Keratinocyte (primary cell): ENCODE measurements at regions not wholly inside any gene's neighbourhood (a gene's known extent, or its start where the extent isn't known, plus 50 kb on each side); places are given as distances from the start of the nearest gene placed in this dataset.

Experiments
- DNase-seq: peaks from one replicate; pipeline ENCODE4 v3.0.0-alpha.2; 2011; ENCODE audit warnings: low read depth, missing footprints, low spot score
- FAIRE-seq: peaks from 2 replicates; lab custom pipeline; 2011; peaks lifted over from hg19 to GRCh38; lab: Jason Lieb, UNC
- H2AFZ ChIP-seq: 2 replicates; pipeline ENCODE4 v1.6.0; 2012; ENCODE audit warnings: low read length, control low read depth, inconsistent platforms; ENCODE audit not compliant: control insufficient read depth
- H3K27ac ChIP-seq: 2 replicates; pipeline ENCODE4 v1.5.1; 2011; ENCODE audit warnings: low read length; ENCODE audit not compliant: control insufficient read depth, insufficient read depth
- H3K27me3 ChIP-seq: 3 replicates; pipeline ENCODE4 v1.6.0; 2011; ENCODE audit warnings: low read length; ENCODE audit not compliant: control insufficient read depth, insufficient read depth; ENCODE audit errors: extremely low read depth
- H3K36me3 ChIP-seq, 2 experiments: 2 replicates in 1 of 2; 3 replicates in 1 of 2; pipeline ENCODE4 v1.5.1; 2011; ENCODE audit warnings: low read length in 2 of 2, mild to moderate bottlenecking in 1 of 2; ENCODE audit not compliant: control insufficient read depth in 2 of 2, insufficient read depth in 2 of 2; ENCODE audit errors: extremely low read depth in 1 of 2
- H3K4me1 ChIP-seq: 3 replicates; pipeline ENCODE4 v1.5.1; 2011; ENCODE audit warnings: low read length; ENCODE audit not compliant: control insufficient read depth, insufficient read depth; ENCODE audit errors: extremely low read depth
- H3K4me2 ChIP-seq: 3 replicates; pipeline ENCODE4 v1.6.0; 2011; ENCODE audit warnings: low read depth, low read length; ENCODE audit not compliant: control insufficient read depth, insufficient read depth; ENCODE audit errors: extremely low read depth
- H3K4me3 ChIP-seq, 3 experiments: fragments of 200-600 bp in 1 of 3; sonication (generic) in 1 of 3; 2 replicates in 2 of 3; 3 replicates in 1 of 3; pipeline ENCODE4 v1.5.1; 2011 to 2016; ENCODE audit warnings: low read length in 3 of 3, mild to moderate bottlenecking in 3 of 3, control low read depth in 2 of 3, inconsistent platforms in 1 of 3, low read depth in 1 of 3, mixed read lengths in 1 of 3, mixed run types in 1 of 3, moderate library complexity in 1 of 3; ENCODE audit not compliant: control insufficient read depth in 2 of 3, insufficient read depth in 2 of 3; ENCODE audit errors: extremely low read depth in 1 of 3
- H3K79me2 ChIP-seq: 2 replicates; pipeline ENCODE4 v1.6.0; 2012; ENCODE audit warnings: low read length; ENCODE audit not compliant: control insufficient read depth, insufficient read depth
- H3K9ac ChIP-seq: 3 replicates; pipeline ENCODE4 v1.6.0; 2011; ENCODE audit warnings: low read length; ENCODE audit not compliant: control insufficient read depth, insufficient read depth; ENCODE audit errors: extremely low read depth
- H3K9me1 ChIP-seq: 3 replicates; pipeline ENCODE4 v1.6.0; 2011; ENCODE audit warnings: low read length; ENCODE audit not compliant: control insufficient read depth, insufficient read depth; ENCODE audit errors: extremely low read depth
- H3K9me3 ChIP-seq: 2 replicates; pipeline ENCODE4 v1.5.1; 2012; ENCODE audit warnings: low read depth, low read length; ENCODE audit not compliant: control insufficient read depth
- H4K20me1 ChIP-seq: 3 replicates; pipeline ENCODE4 v1.6.0; 2011; ENCODE audit warnings: low read length; ENCODE audit not compliant: control insufficient read depth, insufficient read depth; ENCODE audit errors: extremely low read depth
- CTCF ChIP-seq, 3 experiments: IDR thresholded peaks in 1 of 3; conservative IDR thresholded peaks in 1 of 3; optimal IDR thresholded peaks in 1 of 3; 2 replicates in 2 of 3; 3 replicates in 1 of 3; pipeline versions ENCODE3 to v1.5.1; 2011; ENCODE audit warnings: low read length in 3 of 3, mild to moderate bottlenecking in 3 of 3, moderate library complexity in 2 of 3, control low read depth in 1 of 3, inconsistent platforms in 1 of 3; ENCODE audit not compliant: insufficient read depth in 2 of 3; ENCODE audit errors: extremely low read depth in 1 of 3
- EZH2 ChIP-seq: IDR thresholded peaks from one replicate; pipeline ENCODE4 v1.6.1; 2012; ENCODE audit warnings: inconsistent platforms, mild to moderate bottlenecking, low read length, moderate library complexity
- dilution Hi-C: fragments of 300-500 bp; cut with MboI; formaldehyde crosslinking; loops from one replicate; pipeline ENCODE4 v1.7.0; 2020; ENCODE audit warnings: low sequenced_read_pairs; ENCODE audit not compliant: extremely low pct_ligation_motif_present

GRCh38 chr4:104915864-104916263, 230.8 kb upstream of the TET2 start:
- Histone ChIP-seq H3K4me2 (no peak overlapping the region), H3K36me3 (no peaks in the 10 kb centered on the region), H3K27me3 (no peaks in the 10 kb centered on the region), H3K4me1 (no peaks in the 10 kb centered on the region), H3K79me2 (no peaks in the 10 kb centered on the region), H3K9me3 (no peaks in the 10 kb centered on the region), H3K27ac (no peak overlapping the region), H4K20me1 (no peaks in the 10 kb centered on the region), H2AFZ (no peak overlapping the region), H3K9ac (no peak overlapping the region), H3K9me1 (no peaks in the 10 kb centered on the region), H3K4me3 (no peak overlapping the region)
- no peak for TF ChIP-seq EZH2
- no peak for TF ChIP-seq CTCF (optimal IDR thresholded peaks at IDR 0.05 in 1 of 3, IDR thresholded peaks at IDR 0.05 in 1 of 3, conservative IDR thresholded peaks at IDR 0.05 in 1 of 3; ENCODE audit: extremely low read depth in 1 of 3, insufficient read depth in 2 of 3, low read length in 3 of 3)
- DNase-seq (no peak), FAIRE-seq (no peak)
- dilution Hi-C loops = no loop called here

DNA sequence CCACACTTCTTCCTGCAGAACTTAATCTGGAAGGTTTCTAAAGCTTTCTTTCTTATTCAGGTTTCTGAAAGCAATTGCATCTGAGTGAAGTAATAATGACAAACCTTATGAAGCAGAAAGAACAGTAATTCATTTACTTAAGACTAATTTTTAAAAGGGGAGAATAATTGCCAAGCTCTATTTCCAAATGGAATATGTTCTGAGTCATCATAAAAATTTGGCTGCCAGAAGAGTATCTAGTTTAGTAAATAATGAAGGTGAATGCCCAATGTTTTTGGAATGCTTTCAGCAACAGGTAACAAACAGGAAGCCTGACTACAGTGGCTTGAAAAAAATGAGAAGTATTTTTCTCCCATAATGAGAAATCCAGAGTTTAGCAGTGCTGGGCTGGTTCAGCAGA, 227.3 kb upstream of the TET2 start:
- no peaks in the 10 kb centered on the region for H3K9me1 ChIP-seq
- no peaks in the 10 kb centered on the region for H3K27me3 ChIP-seq
- no peak overlapping the region for H3K27ac ChIP-seq
- no peak overlapping the region for H2AFZ ChIP-seq
- no peaks in the 10 kb centered on the region for H4K20me1 ChIP-seq
- dilution Hi-C loops = no loop called here
- no peaks in the 10 kb centered on the region for H3K4me1 ChIP-seq
- no peaks in the 10 kb centered on the region for H3K79me2 ChIP-seq
- TF ChIP-seq EZH2 = no peak
- no peak for TF ChIP-seq CTCF (optimal IDR thresholded peaks at IDR 0.05 in 1 of 3, IDR thresholded peaks at IDR 0.05 in 1 of 3, conservative IDR thresholded peaks at IDR 0.05 in 1 of 3; ENCODE audit: extremely low read depth in 1 of 3, insufficient read depth in 2 of 3, low read length in 3 of 3)
- no peak overlapping the region for H3K4me2 ChIP-seq
- H3K9me3 ChIP-seq = no peaks in the 10 kb centered on the region
- FAIRE-seq (no peak), DNase-seq (no peak)
- H3K9ac ChIP-seq = no peak overlapping the region
- no peaks in the 10 kb centered on the region for H3K36me3 ChIP-seq
- H3K4me3 ChIP-seq = no peak overlapping the region
